AG10803 (cell line): ENCODE measurements at regions not wholly inside any gene's neighbourhood (a gene's known extent, or its start where the extent isn't known, plus 50 kb on each side); places are given as distances from the start of the nearest gene placed in this dataset.

Experiments
- DNase-seq: peaks from one replicate; pipeline ENCODE4 v3.0.0; 2010; ENCODE audit warnings: low read depth
- H3K4me3 ChIP-seq: 2 replicates; pipeline ENCODE4 v1.5.1; 2011; ENCODE audit warnings: mild to moderate bottlenecking, low read length, control low read depth
- TF ChIP-seq, protein P1 (sequence below): conservative IDR thresholded peaks from 2 replicates; pipeline ENCODE4 v1.5.1; 2011; ENCODE audit warnings: mild to moderate bottlenecking, low read length, control low read depth, inconsistent platforms

DNA sequence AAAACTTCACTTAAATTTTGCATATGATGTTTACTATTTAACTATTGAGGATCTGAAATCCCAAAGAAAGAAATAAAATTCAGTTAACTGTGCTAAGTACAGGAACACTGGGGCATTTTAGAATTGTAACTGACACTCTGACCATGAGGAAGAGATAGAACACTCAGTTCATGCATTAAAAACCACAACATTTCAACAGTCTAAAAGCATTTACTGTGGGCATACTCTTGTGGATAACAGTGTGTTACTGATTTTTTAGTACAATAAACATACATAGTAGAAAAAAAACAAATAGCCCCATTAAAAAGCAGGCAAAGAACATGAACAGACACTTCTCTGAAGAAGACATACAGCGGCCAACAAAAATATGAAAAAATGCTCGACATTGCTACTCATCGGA, 1122.7 kb upstream of the PIK3C3 start:
- DNase-seq: no peak
- TF ChIP-seq, protein P1, sequence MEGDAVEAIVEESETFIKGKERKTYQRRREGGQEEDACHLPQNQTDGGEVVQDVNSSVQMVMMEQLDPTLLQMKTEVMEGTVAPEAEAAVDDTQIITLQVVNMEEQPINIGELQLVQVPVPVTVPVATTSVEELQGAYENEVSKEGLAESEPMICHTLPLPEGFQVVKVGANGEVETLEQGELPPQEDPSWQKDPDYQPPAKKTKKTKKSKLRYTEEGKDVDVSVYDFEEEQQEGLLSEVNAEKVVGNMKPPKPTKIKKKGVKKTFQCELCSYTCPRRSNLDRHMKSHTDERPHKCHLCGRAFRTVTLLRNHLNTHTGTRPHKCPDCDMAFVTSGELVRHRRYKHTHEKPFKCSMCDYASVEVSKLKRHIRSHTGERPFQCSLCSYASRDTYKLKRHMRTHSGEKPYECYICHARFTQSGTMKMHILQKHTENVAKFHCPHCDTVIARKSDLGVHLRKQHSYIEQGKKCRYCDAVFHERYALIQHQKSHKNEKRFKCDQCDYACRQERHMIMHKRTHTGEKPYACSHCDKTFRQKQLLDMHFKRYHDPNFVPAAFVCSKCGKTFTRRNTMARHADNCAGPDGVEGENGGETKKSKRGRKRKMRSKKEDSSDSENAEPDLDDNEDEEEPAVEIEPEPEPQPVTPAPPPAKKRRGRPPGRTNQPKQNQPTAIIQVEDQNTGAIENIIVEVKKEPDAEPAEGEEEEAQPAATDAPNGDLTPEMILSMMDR: no peak
- H3K4me3 ChIP-seq: no peak overlapping the region

DNA sequence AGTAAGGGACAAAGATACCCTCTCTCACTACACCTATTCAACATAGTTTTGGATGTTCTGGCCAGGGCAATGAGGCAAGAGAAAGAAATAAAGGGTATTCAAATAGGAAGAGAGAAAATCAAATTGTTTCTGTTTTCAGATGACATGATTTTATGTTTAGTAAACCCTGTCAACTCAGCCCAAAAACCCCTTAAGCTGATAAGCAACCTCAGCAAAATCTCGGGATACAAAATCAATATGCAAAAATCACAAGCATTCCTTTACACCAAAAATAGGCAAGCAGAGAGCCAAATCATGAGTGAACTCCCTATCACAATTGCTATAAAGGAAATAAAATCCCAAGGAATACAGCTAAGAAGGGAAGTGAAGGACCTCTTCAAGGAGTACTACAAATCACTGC, 1130.7 kb upstream of the PIK3C3 start:
- no peak overlapping the region for H3K4me3 ChIP-seq
- DNase-seq: no peak
- TF ChIP-seq, protein P1: no peak

DNA sequence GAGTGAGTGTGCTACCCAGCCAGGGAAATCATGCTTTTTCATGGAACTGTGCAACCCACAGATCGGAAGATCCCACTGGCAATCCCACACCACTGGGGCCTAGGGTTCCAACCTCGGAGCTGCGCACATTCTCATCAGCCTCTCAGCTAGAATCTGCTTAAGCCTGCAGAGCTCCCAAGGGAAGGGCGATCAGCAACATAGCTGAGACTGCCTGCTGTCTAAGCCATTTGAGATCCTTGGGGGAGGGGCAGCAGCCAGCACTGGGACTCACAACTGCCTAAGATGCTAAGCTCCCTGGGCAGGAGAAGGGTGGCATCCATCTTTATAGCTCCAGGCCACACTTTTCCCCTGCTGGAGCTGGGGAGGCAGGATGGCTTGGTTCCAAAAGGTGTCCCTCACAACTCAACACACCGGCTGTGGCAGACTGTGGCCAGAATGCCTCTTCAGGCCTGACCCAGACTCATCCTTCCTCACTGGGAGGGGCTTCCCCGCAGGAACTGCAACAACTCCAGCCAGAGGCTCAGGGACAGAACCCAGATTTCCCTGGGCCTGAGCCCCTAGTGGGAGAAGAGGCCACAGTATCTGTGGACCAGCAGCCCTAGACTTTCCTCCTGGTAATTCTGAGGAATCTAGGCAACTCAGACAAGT, 1133.3 kb upstream of the PIK3C3 start:
- DNase-seq: no peak
- no peak overlapping the region for H3K4me3 ChIP-seq
- TF ChIP-seq, protein P1: no peak

DNA sequence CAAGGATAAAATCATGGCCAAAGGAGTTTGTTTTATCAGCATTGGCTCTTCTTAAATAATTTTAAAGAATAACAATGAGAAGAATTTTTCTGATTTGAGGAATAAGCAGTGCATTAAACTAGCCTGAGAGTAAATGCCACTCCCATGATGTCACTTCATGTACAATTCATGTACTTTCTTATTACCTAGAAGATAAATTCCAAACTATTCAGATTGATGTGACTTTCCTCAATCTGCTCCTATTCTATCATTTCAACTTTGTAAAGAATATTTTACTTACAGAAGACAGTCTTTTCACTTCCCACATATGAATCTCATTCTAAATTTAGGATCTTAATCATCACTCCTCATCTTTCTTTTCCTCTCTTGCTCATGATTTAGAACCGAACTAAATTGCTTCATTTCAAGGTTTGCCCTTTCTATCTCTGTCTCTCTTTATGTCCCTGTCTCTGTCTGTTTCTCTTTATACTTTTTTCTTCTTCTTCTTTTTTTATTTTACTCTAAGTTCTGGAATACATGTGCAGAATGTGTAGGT, 1142.0 kb upstream of the PIK3C3 start:
- no peak overlapping the region for H3K4me3 ChIP-seq
- TF ChIP-seq, protein P1: no peak
- DNase-seq: no peak

DNA sequence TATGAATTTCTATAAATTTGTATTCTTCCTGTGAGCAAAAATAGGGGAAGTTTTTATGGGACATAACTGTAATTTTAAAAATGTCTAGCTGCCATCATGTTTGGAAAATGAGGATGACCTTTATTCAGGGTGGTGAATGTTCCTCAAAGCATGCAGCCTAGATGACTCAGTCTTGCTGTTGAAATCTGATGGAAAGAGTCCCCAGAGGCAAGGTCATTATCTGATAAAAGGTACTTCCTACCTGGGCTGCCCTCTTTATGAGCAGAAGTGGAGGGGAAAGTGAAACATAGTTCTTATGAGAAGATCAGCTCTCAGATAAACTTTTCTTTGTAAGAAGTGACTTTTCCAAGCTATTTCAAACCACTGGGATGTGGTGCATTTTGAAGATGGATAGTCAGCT, 1144.7 kb upstream of the PIK3C3 start:
- peak; percentile 5 for DNase-seq
- TF ChIP-seq, protein P1: no peak
- H3K4me3 ChIP-seq: no peak overlapping the region

DNA sequence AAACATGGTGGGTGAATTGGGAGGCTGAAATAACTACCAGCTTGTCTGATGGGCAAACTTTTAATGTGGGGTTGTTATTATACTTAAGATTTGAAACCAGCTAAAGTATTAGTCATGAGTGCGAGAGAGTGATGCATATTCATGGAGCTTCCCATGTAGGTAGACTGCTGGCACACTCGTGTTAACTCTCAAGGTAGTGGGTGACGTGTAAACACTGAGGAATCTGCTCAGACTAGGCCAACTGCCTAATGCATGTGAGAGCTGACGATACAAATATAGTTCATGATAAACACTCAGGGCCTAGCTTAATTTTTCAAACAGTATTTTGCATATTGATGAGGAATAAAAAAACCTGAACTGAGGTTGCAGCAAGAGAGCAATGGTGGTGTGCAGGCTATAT, 1165.7 kb upstream of the PIK3C3 start:
- no peak for DNase-seq
- no peak overlapping the region for H3K4me3 ChIP-seq
- TF ChIP-seq, protein P1: no peak

DNA sequence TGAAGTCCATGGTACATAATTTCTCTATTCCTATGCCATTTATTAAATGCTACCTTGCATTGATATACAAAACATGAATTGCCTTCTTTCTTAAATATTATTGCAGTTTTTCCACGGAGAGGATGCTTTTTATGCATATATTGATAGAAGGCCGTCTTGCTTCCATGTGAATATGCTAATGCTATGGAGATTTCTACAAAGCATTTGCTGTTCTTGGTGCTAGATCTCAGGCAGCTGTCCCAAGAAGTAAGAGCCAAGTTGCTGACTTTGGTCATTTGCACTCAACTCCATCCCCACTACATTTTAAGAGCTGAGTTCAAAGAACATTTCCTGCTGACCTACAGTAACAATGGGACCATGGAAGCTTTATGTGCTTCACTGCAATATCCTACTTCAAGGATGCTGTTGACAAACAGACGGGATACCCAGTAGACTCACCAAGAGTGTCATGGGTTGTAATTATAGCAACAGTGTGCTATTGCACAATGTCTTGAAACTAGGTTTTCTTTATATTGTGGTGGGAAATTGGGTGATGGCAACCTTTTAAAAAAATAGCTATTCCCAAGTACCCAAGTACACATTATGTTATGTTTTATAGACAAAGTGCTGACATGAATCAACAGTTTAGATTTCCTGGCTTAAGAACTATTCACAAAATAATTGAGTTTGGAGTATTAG, 1172.4 kb upstream of the PIK3C3 start:
- TF ChIP-seq, protein P1: no peak
- H3K4me3 ChIP-seq: no peak overlapping the region
- DNase-seq: no peak
